ENCODE measurements at regions not wholly inside any gene's neighbourhood (a gene's known extent, or its start where the extent isn't known, plus 50 kb on each side); places are given as distances from the start of the nearest gene placed in this dataset.

DNA sequence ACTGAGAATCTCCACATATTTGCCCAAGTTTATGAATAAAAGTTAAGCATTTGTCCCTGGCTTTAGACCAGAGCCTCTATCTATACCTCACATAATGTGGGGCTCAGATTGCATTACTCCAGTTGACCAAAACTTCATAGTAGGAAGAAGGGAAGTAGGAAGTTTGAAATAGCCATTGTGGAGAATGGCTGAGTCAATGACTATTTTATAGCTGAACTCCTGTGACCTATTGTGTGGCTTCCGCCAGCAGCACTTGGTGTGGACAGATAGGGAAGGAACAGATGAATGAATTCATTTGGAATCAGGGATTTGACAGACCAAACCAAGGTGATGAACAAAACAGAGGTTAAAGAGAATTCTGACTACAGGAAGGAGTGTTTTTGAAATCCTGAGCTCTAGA lies 92.9 kb upstream of the LPAR1 start:
- no peak overlapping the region for H3K4me2 ChIP-seq (ENCODE audit: low read depth, low read length)
- no peak overlapping the region for H4K5ac ChIP-seq (ENCODE audit: low read depth, low read length)
- H4K20me1 ChIP-seq (ENCODE audit: insufficient read depth, low read length): no peaks in the 10 kb centered on the region
- no peak overlapping the region for H3K56ac ChIP-seq (ENCODE audit: extremely low read depth, insufficient read depth, low read length)
- no peak overlapping the region for H2BK15ac ChIP-seq (ENCODE audit: low read depth, low read length)
- intact Hi-C loops (cut with micrococcal nuclease): no loop called here
- no peak overlapping the region for H2BK20ac ChIP-seq (ENCODE audit: low read depth, low read length)
- H3K79me1 ChIP-seq (ENCODE audit: low read depth in 1 of 2, low read length in 2 of 2): no peaks in the 10 kb centered on the region
- no TSS peak for BruUV-seq (replicated peaks)
- H4K91ac ChIP-seq (ENCODE audit: insufficient read depth, low read depth, low read length): no peak overlapping the region
- no peak for DNase-seq
- H3K4me1 ChIP-seq (ENCODE audit: control insufficient read depth, insufficient read depth, low read length): no peaks in the 10 kb centered on the region
- TF ChIP-seq, protein P1, sequence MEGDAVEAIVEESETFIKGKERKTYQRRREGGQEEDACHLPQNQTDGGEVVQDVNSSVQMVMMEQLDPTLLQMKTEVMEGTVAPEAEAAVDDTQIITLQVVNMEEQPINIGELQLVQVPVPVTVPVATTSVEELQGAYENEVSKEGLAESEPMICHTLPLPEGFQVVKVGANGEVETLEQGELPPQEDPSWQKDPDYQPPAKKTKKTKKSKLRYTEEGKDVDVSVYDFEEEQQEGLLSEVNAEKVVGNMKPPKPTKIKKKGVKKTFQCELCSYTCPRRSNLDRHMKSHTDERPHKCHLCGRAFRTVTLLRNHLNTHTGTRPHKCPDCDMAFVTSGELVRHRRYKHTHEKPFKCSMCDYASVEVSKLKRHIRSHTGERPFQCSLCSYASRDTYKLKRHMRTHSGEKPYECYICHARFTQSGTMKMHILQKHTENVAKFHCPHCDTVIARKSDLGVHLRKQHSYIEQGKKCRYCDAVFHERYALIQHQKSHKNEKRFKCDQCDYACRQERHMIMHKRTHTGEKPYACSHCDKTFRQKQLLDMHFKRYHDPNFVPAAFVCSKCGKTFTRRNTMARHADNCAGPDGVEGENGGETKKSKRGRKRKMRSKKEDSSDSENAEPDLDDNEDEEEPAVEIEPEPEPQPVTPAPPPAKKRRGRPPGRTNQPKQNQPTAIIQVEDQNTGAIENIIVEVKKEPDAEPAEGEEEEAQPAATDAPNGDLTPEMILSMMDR (conservative IDR thresholded peaks at IDR 0.05; ENCODE audit: low read depth, low read length): no peak
- TF ChIP-seq NFE2L2 (IDR thresholded peaks at IDR 0.05; ENCODE audit: low read depth, low read length) (no peak), BHLHE40 (IDR thresholded peaks at IDR 0.05; ENCODE audit: low read depth, low read length) (no peak)
- peak overlapping the region; percentile 56 for H2AFZ ChIP-seq (replicated peaks; ENCODE audit: low read length, poor library complexity)
- no peak overlapping the region for H2BK5ac ChIP-seq (ENCODE audit: low read depth, low read length, poor library complexity, severe bottlenecking)
- ATAC-seq (ENCODE audit: low read depth): no peak
- in situ Hi-C loops (cut with MboI; ENCODE audit: low sequenced_read_pairs): no loop called here
- no peak overlapping the region for H3K9ac ChIP-seq (ENCODE audit: low read depth, low read length)
- no peak overlapping the region for H2AK9ac ChIP-seq (replicated peaks; ENCODE audit: low read depth, low read length, poor library complexity)
- no peak overlapping the region for H4K8ac ChIP-seq (ENCODE audit: low read depth in 2 of 2, low read length in 2 of 2)
- no peak overlapping the region for H2AK5ac ChIP-seq (ENCODE audit: low read depth, low read length)
- H3K14ac ChIP-seq (replicated peaks; ENCODE audit: low read depth, low read length): no peak overlapping the region
- CTCF ChIA-PET: no interaction called here
- no peak overlapping the region for H3K4ac ChIP-seq (ENCODE audit: low read depth, low read length)
- POLR2A ChIA-PET (ENCODE audit: unreplicated experiment): no interaction called here
- H3K36me3 ChIP-seq (ENCODE audit: control insufficient read depth, insufficient read depth, low read length): no peaks in the 10 kb centered on the region
- H3K27ac ChIP-seq (ENCODE audit: insufficient read depth, low read length): no peak overlapping the region
- WGBS, 2 experiments (ENCODE audit: extremely low coverage in 2 of 2, insufficient read length in 1 of 2): 100% methylated on average over 1 of the region's 1 CpG; no CpG with 5 or more reads in 1 of the 2 experiments
- H2BK120ac ChIP-seq (ENCODE audit: low read depth, low read length): no peak overlapping the region
- H3K27me3 ChIP-seq (ENCODE audit: control insufficient read depth, insufficient read depth, low read length): no peaks in the 10 kb centered on the region
- H3K23ac ChIP-seq (ENCODE audit: low read depth, low read length): no peak overlapping the region
- no peak overlapping the region for H3K18ac ChIP-seq (ENCODE audit: low read depth, low read length)
- dilution Hi-C loops (cut with HindIII; ENCODE audit: low sequenced_read_pairs, unreplicated experiment): no loop called here
- peaks cover 6% of the 10 kb centered on the region for H3K9me3 ChIP-seq (ENCODE audit: control insufficient read depth, insufficient read depth, low read length)
- H3K9me1 ChIP-seq (ENCODE audit: insufficient read depth, low read length): no peaks in the 10 kb centered on the region
- H3K4me3 ChIP-seq (ENCODE audit: insufficient read depth, low read depth, low read length): no peak overlapping the region

Data from IMR-90 (cell line).